ENCODE measurements at regions not wholly inside any gene's neighbourhood (a gene's known extent, or its start where the extent isn't known, plus 50 kb on each side); places are given as distances from the start of the nearest gene placed in this dataset.

DNA sequence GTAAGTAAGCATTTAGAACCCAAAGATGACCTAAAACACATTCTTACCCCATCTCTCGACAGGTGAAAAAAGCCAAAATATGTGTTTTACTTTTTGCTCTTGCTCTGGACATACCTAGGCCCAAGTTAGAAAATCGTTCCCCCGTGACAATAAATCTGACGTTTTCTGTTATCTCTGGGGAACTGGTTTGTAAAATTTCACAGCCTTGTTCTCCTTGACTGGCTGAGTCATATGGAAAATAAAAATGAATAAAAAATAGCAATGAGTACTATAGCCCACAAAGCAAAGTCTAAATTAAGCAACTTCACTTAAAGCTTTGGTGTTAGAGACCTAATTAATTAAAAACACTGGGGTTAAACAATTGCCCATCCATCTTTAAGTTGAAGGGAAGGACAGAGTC is 286.9 kb upstream of the CLINT1 start:
- WGBS, 5 donors, result 82 to 96% (median 89%) methylated on average over 4 of the region's 4 CpGs
- H3K27me3 ChIP-seq, result no peaks in the 10 kb centered on the region
- TF ChIP-seq POLR2AphosphoS5 (IDR thresholded peaks at IDR 0.05) (no peak), POLR2A (IDR thresholded peaks at IDR 0.05) (no peak), EP300 (IDR thresholded peaks at IDR 0.05) (no peak)
- TF ChIP-seq, protein P1, sequence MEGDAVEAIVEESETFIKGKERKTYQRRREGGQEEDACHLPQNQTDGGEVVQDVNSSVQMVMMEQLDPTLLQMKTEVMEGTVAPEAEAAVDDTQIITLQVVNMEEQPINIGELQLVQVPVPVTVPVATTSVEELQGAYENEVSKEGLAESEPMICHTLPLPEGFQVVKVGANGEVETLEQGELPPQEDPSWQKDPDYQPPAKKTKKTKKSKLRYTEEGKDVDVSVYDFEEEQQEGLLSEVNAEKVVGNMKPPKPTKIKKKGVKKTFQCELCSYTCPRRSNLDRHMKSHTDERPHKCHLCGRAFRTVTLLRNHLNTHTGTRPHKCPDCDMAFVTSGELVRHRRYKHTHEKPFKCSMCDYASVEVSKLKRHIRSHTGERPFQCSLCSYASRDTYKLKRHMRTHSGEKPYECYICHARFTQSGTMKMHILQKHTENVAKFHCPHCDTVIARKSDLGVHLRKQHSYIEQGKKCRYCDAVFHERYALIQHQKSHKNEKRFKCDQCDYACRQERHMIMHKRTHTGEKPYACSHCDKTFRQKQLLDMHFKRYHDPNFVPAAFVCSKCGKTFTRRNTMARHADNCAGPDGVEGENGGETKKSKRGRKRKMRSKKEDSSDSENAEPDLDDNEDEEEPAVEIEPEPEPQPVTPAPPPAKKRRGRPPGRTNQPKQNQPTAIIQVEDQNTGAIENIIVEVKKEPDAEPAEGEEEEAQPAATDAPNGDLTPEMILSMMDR (IDR thresholded peaks at IDR 0.05), result no peak
- no peak for DNase-seq
- no peaks in the 10 kb centered on the region for H3K9me3 ChIP-seq
- H3K4me1 ChIP-seq, result no peaks in the 10 kb centered on the region
- H3K4me3 ChIP-seq, result no peak overlapping the region
- H3K36me3 ChIP-seq, result no peaks in the 10 kb centered on the region
- intact Hi-C loops (cut with DNase I; ENCODE audit: low total_unique reads), result no loop called here
- no peak overlapping the region for H3K27ac ChIP-seq

DNA sequence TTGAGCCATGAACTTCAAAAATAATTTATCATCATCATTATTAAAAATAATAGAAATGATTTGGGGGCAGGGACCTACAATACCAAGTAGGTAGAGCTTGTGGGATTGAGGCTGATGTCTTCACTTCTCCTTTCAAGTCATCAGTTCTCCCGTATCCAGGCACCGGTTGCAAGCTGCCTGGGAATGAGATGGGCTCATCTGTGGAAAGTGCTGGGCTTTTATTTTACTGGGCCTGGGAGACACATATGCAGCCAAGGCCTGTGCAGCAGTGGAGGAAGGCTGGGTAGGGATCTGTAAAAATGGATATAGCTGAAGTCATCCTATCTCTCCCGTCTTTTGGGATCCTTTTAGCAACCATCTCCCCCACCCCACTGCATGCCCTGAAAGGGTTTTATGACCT is 284.1 kb upstream of the CLINT1 start:
- Histone ChIP-seq H3K36me3 (no peaks in the 10 kb centered on the region), H3K9me3 (no peaks in the 10 kb centered on the region), H3K27me3 (no peaks in the 10 kb centered on the region), H3K4me1 (no peaks in the 10 kb centered on the region), H3K4me3 (no peak overlapping the region), H3K27ac (no peak overlapping the region)
- TF ChIP-seq EP300 (IDR thresholded peaks at IDR 0.05) (no peak), POLR2AphosphoS5 (IDR thresholded peaks at IDR 0.05) (no peak), POLR2A (IDR thresholded peaks at IDR 0.05) (no peak)
- TF ChIP-seq, protein P1 (IDR thresholded peaks at IDR 0.05), result no peak
- intact Hi-C loops (cut with DNase I; ENCODE audit: low total_unique reads), result no loop called here
- WGBS, 5 donors, result 62 to 80% (median 65%) methylated on average over 3 of the region's 3 CpGs
- DNase-seq, result no peak

DNA sequence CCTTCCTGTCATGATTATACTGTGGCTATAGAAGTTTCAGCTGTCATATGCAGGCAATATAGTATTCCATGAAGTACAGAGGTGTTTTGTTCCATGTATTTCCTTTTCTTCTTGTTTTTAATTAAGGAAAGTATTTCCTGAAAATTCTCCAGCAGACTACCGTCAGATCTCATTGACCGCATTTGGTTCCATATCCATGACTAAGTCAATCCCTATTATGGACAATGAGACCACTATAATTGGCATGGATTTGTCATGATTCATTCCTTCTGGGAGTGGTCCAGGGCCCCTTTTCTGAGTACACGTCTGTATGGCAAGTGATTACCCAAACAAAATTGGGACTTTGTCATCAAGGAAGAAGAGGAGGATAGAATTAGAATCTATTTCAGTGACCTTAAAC is 283.2 kb upstream of the CLINT1 start:
- Histone ChIP-seq H3K27ac (no peak overlapping the region), H3K4me1 (no peaks in the 10 kb centered on the region), H3K9me3 (no peaks in the 10 kb centered on the region), H3K4me3 (no peak overlapping the region), H3K27me3 (no peaks in the 10 kb centered on the region), H3K36me3 (no peaks in the 10 kb centered on the region)
- no peak for DNase-seq
- TF ChIP-seq EP300 (IDR thresholded peaks at IDR 0.05) (no peak), POLR2A (IDR thresholded peaks at IDR 0.05) (no peak), POLR2AphosphoS5 (IDR thresholded peaks at IDR 0.05) (no peak)
- TF ChIP-seq, protein P1 (IDR thresholded peaks at IDR 0.05), result no peak
- WGBS, 5 donors, result 72 to 85% (median 82%) methylated on average over 3 of the region's 3 CpGs
- intact Hi-C loops (cut with DNase I; ENCODE audit: low total_unique reads), result no loop called here

DNA sequence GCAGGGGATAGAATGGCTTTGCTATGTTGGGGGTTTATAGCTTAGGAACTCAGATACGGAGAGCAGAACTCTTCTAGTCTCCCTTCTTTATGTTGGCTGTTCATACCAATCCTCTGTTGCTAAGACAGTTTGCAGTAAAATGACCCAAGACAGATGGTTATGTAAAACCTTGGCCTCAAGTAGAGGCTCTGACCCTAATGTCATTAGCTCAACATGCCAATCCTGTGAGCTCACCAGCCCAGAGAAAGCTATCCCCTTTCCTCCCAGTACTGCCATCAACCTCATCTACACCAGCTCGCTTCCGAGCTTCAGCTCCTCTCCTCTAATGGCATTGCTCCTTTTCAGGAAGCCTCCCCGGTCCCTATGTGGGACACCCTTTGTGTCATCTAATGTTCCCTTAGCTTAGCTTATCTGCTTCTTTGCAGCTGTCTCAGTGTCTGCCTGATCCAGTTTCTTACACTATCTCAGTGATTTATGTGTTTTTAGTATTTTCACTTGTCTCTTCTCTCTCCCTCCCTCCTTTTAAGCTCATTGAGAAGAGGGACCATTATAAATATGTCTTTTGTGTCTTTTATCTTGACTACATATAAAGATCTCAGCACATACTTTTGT is 281.3 kb upstream of the CLINT1 start:
- Histone ChIP-seq H3K4me3 (no peak overlapping the region), H3K27me3 (no peaks in the 10 kb centered on the region), H3K27ac (no peak overlapping the region), H3K36me3 (no peaks in the 10 kb centered on the region), H3K4me1 (no peaks in the 10 kb centered on the region), H3K9me3 (no peaks in the 10 kb centered on the region)
- WGBS, 5 donors, result 67 to 78% (median 75%) methylated on average over 4 of the region's 4 CpGs
- TF ChIP-seq POLR2AphosphoS5 (IDR thresholded peaks at IDR 0.05), result no peak
- TF ChIP-seq EP300 (IDR thresholded peaks at IDR 0.05), result no peak
- TF ChIP-seq, protein P1 (IDR thresholded peaks at IDR 0.05), result no peak
- no peak for TF ChIP-seq POLR2A (IDR thresholded peaks at IDR 0.05)
- intact Hi-C loops (cut with DNase I; ENCODE audit: low total_unique reads), result no loop called here
- peak in 1 of 2 donors; percentile 27 for DNase-seq
